ENCODE measurements at regions not wholly inside any gene's neighbourhood (a gene's known extent, or its start where the extent isn't known, plus 50 kb on each side); places are given as distances from the start of the nearest gene placed in this dataset.

DNA sequence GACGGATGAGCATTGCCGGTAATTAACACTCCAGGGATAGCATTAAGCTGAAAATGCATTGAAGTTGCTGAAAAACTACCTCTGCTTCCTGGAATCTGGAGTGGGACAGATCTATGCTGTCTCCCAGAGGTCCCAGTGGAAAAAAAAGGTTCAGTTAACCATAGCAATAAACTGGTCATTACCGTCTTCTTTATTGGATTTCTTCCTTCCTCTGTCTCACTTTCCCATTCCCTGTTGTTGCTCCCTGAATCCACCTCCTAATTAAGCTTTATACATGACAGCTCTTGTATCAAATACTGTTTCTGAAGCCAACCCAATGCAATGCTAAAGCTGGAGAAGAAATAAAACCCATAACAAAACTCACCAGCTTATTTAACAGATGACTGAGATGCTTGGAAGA, 1805.9 kb downstream of the NCAM2 start:
- Histone ChIP-seq H3K4me3 (ENCODE audit: low read depth in 2 of 2, low read length in 2 of 2) (no peak overlapping the region), H3K9me3 (ENCODE audit: control insufficient read depth, insufficient read depth, low read depth, low read length) (no peaks in the 10 kb centered on the region), H3K4me1 (ENCODE audit: control insufficient read depth, insufficient read depth, low read length) (no peaks in the 10 kb centered on the region), H3K27ac (ENCODE audit: low read length) (no peak overlapping the region), H3K27me3 (ENCODE audit: control insufficient read depth, insufficient read depth, low read length) (no peaks in the 10 kb centered on the region), H3K36me3 (ENCODE audit: control insufficient read depth, insufficient read depth, low read length) (no peaks in the 10 kb centered on the region)
- intact Hi-C loops (cut with micrococcal nuclease; ENCODE audit: unreplicated experiment): no loop called here
- ChIA-PET CTCF (no interaction called here), POLR2A (no interaction called here)
- TF ChIP-seq TCF7L2 (IDR thresholded peaks at IDR 0.05; ENCODE audit: low read depth, low read length) (no peak), SIN3A (IDR thresholded peaks at IDR 0.05; ENCODE audit: borderline replicate concordance, insufficient read depth, low read depth, low read length) (no peak), POLR2AphosphoS5 (IDR thresholded peaks at IDR 0.05; ENCODE audit: low read depth, low read length) (no peak)
- TF ChIP-seq, protein P1, sequence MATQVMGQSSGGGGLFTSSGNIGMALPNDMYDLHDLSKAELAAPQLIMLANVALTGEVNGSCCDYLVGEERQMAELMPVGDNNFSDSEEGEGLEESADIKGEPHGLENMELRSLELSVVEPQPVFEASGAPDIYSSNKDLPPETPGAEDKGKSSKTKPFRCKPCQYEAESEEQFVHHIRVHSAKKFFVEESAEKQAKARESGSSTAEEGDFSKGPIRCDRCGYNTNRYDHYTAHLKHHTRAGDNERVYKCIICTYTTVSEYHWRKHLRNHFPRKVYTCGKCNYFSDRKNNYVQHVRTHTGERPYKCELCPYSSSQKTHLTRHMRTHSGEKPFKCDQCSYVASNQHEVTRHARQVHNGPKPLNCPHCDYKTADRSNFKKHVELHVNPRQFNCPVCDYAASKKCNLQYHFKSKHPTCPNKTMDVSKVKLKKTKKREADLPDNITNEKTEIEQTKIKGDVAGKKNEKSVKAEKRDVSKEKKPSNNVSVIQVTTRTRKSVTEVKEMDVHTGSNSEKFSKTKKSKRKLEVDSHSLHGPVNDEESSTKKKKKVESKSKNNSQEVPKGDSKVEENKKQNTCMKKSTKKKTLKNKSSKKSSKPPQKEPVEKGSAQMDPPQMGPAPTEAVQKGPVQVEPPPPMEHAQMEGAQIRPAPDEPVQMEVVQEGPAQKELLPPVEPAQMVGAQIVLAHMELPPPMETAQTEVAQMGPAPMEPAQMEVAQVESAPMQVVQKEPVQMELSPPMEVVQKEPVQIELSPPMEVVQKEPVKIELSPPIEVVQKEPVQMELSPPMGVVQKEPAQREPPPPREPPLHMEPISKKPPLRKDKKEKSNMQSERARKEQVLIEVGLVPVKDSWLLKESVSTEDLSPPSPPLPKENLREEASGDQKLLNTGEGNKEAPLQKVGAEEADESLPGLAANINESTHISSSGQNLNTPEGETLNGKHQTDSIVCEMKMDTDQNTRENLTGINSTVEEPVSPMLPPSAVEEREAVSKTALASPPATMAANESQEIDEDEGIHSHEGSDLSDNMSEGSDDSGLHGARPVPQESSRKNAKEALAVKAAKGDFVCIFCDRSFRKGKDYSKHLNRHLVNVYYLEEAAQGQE (IDR thresholded peaks at IDR 0.05; ENCODE audit: insufficient read depth in 1 of 2, low read depth in 2 of 2, low read length in 1 of 2): no peak
- TF ChIP-seq, protein P2, sequence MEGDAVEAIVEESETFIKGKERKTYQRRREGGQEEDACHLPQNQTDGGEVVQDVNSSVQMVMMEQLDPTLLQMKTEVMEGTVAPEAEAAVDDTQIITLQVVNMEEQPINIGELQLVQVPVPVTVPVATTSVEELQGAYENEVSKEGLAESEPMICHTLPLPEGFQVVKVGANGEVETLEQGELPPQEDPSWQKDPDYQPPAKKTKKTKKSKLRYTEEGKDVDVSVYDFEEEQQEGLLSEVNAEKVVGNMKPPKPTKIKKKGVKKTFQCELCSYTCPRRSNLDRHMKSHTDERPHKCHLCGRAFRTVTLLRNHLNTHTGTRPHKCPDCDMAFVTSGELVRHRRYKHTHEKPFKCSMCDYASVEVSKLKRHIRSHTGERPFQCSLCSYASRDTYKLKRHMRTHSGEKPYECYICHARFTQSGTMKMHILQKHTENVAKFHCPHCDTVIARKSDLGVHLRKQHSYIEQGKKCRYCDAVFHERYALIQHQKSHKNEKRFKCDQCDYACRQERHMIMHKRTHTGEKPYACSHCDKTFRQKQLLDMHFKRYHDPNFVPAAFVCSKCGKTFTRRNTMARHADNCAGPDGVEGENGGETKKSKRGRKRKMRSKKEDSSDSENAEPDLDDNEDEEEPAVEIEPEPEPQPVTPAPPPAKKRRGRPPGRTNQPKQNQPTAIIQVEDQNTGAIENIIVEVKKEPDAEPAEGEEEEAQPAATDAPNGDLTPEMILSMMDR (IDR thresholded peaks at IDR 0.05): no peak
- BruUV-seq (replicated peaks): no TSS peak
- DNase-seq (ENCODE audit: low read depth, low spot score) (no peak), ATAC-seq (no peak)
- in situ Hi-C loops (cut with HindIII; ENCODE audit: low pct_unique_long_range_greater_than_20kb, low sequenced_read_pairs): no loop called here

DNA sequence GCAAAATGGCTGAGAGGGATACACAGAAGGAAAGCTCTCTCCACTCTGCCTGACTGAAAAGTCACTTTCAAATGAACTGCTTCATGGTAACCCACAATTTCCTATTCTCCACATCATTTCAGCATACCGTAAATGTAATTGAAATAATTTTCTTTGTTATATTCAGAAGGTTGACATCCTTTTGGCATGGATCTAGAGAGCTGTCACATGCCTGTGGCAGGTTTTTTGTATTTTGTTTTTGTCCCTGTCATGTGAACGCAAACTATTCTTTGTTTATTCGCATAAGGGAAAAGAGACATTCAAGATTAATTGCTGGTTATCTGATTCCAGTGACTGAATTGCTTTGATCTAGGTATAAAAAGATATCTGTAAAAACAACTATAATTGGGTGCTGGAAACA, 1808.1 kb downstream of the NCAM2 start:
- Histone ChIP-seq H3K27ac (ENCODE audit: low read length) (no peak overlapping the region), H3K4me1 (ENCODE audit: control insufficient read depth, insufficient read depth, low read length) (no peaks in the 10 kb centered on the region), H3K9me3 (ENCODE audit: control insufficient read depth, insufficient read depth, low read depth, low read length) (no peaks in the 10 kb centered on the region), H3K4me3 (ENCODE audit: low read depth in 2 of 2, low read length in 2 of 2) (no peak overlapping the region), H3K36me3 (ENCODE audit: control insufficient read depth, insufficient read depth, low read length) (no peaks in the 10 kb centered on the region), H3K27me3 (ENCODE audit: control insufficient read depth, insufficient read depth, low read length) (no peaks in the 10 kb centered on the region)
- POLR2A ChIA-PET: no interaction called here
- ATAC-seq (no peak), DNase-seq (ENCODE audit: low read depth, low spot score) (no peak)
- intact Hi-C loops (cut with micrococcal nuclease; ENCODE audit: unreplicated experiment): no loop called here
- in situ Hi-C loops (cut with HindIII; ENCODE audit: low pct_unique_long_range_greater_than_20kb, low sequenced_read_pairs): no loop called here
- no TSS peak for BruUV-seq (replicated peaks)
- CTCF ChIA-PET: no interaction called here
- TF ChIP-seq, protein P1 (IDR thresholded peaks at IDR 0.05; ENCODE audit: insufficient read depth in 1 of 2, low read depth in 2 of 2, low read length in 1 of 2): no peak
- TF ChIP-seq, protein P2 (IDR thresholded peaks at IDR 0.05): no peak
- no peak for TF ChIP-seq SIN3A (IDR thresholded peaks at IDR 0.05; ENCODE audit: borderline replicate concordance, insufficient read depth, low read depth, low read length)
- no peak for TF ChIP-seq POLR2AphosphoS5 (IDR thresholded peaks at IDR 0.05; ENCODE audit: low read depth, low read length)
- TF ChIP-seq TCF7L2 (IDR thresholded peaks at IDR 0.05; ENCODE audit: low read depth, low read length): no peak

Measured in Panc1 (cell line).